CD14-positive monocyte (primary cell): ENCODE measurements at regions not wholly inside any gene's neighbourhood (a gene's known extent, or its start where the extent isn't known, plus 50 kb on each side); places are given as distances from the start of the nearest gene placed in this dataset.

ENCODE experiments used
- DNase-seq, 3 donors: peaks; one replicate each; pipeline ENCODE4 v3.0.0-alpha.2; 2011 to 2022
- H2AFZ ChIP-seq: 2 replicates; pipeline ENCODE4 v1.6.0; 2012; ENCODE audit warnings: mild to moderate bottlenecking, low read depth, low read length, inconsistent platforms; ENCODE audit not compliant: insufficient read depth, poor library complexity, severe bottlenecking
- H3K27ac ChIP-seq, 2 donors: 1 replicate in 1 of 2; 2 replicates in 1 of 2; pipeline ENCODE4 v1.5.1; 2012 to 2013; ENCODE audit warnings: low read length in 2 of 2, control low read depth in 1 of 2, inconsistent platforms in 1 of 2, low read depth in 1 of 2, mild to moderate bottlenecking in 1 of 2
- H3K27me3 ChIP-seq, 2 donors: one replicate each; pipeline versions ENCODE4 v1.6.0 to v1.6.1; 2011 to 2013; ENCODE audit warnings: low read length in 2 of 2; ENCODE audit not compliant: control insufficient read depth in 2 of 2, insufficient read depth in 2 of 2
- H3K36me3 ChIP-seq, 2 donors: replicated peaks in 1 of 2; 1 replicate in 1 of 2; 2 replicates in 1 of 2; pipeline versions ENCODE4 v1.5.1 to v1.6.1; 2012 to 2013; ENCODE audit warnings: low read length in 2 of 2, control low read depth in 1 of 2, inconsistent platforms in 1 of 2, mild to moderate bottlenecking in 1 of 2; ENCODE audit not compliant: insufficient read depth in 2 of 2, control insufficient read depth in 1 of 2
- H3K4me1 ChIP-seq, 2 donors: 1 replicate in 1 of 2; 2 replicates in 1 of 2; pipeline versions ENCODE4 v1.5.1 to v1.6.1; 2012 to 2013; ENCODE audit warnings: low read length in 2 of 2, control low read depth in 1 of 2, inconsistent platforms in 1 of 2, mild to moderate bottlenecking in 1 of 2, moderate library complexity in 1 of 2; ENCODE audit not compliant: insufficient read depth in 2 of 2, control insufficient read depth in 1 of 2
- H3K4me2 ChIP-seq: replicated peaks from 2 replicates; pipeline ENCODE3; 2012; ENCODE audit warnings: low read length, moderate library complexity, mild to moderate bottlenecking; ENCODE audit not compliant: poor library complexity, severe bottlenecking; ENCODE audit errors: extremely low read depth
- H3K4me3 ChIP-seq, 3 experiments: fragments of 200-600 bp in 1 of 3; sonication (generic) in 1 of 3; replicated peaks in 1 of 3; 1 replicate in 2 of 3; 2 replicates in 1 of 3; pipeline ENCODE4 v1.5.1; 2011 to 2013; ENCODE audit warnings: low read length in 3 of 3, mild to moderate bottlenecking in 3 of 3, control low read depth in 2 of 3, low read depth in 2 of 3, inconsistent platforms in 1 of 3, moderate library complexity in 1 of 3
- H3K79me2 ChIP-seq: 2 replicates; pipeline ENCODE4 v1.6.0; 2012; ENCODE audit warnings: mild to moderate bottlenecking, control low read depth, inconsistent platforms, low read length, moderate library complexity; ENCODE audit not compliant: insufficient read depth
- H3K9ac ChIP-seq: 2 replicates; pipeline ENCODE4 v1.6.0; 2017; ENCODE audit warnings: low read length, mild to moderate bottlenecking; ENCODE audit not compliant: insufficient read depth, poor library complexity, severe bottlenecking
- H3K9me3 ChIP-seq, 2 donors: replicated peaks in 1 of 2; 1 replicate in 1 of 2; 2 replicates in 1 of 2; pipeline versions ENCODE4 v1.5.1 to v1.6.1; 2012 to 2013; ENCODE audit warnings: low read length in 2 of 2, control low read depth in 1 of 2; ENCODE audit not compliant: control insufficient read depth in 1 of 2, insufficient read depth in 1 of 2
- H4K20me1 ChIP-seq: 2 replicates; pipeline ENCODE4 v1.6.0; 2012; ENCODE audit warnings: mild to moderate bottlenecking, low read length, control low read depth, moderate library complexity; ENCODE audit not compliant: insufficient read depth
- H3K27ac Mint-ChIP-seq, 7 donors: one replicate each; pipeline ENCODE4 v1.8.0; 2020; ENCODE audit warnings: mild to moderate bottlenecking in 7 of 7, mixed read lengths in 7 of 7, moderate library complexity in 6 of 7, inconsistent platforms in 2 of 7
- H3K27me3 Mint-ChIP-seq, 3 donors: one replicate each; pipeline ENCODE4 v1.8.0; 2021 to 2022; ENCODE audit warnings: low read depth in 3 of 3, mild to moderate bottlenecking in 3 of 3, mixed read lengths in 3 of 3, moderate library complexity in 3 of 3, inconsistent platforms in 1 of 3
- H3K36me3 Mint-ChIP-seq, 2 donors: one replicate each; pipeline ENCODE4 v1.8.0; 2020; ENCODE audit warnings: mixed read lengths in 2 of 2, inconsistent platforms in 1 of 2, mild to moderate bottlenecking in 1 of 2
- H3K4me1 Mint-ChIP-seq: one replicate; pipeline ENCODE4 v1.8.0; 2020; ENCODE audit warnings: mild to moderate bottlenecking, mixed read lengths
- H3K4me3 Mint-ChIP-seq, 2 donors: one replicate each; pipeline ENCODE4 v1.8.0; 2020; ENCODE audit warnings: mild to moderate bottlenecking in 2 of 2, mixed read lengths in 2 of 2, moderate library complexity in 1 of 2
- H3K9me3 Mint-ChIP-seq, 7 donors: one replicate each; pipeline ENCODE4 v1.8.0; 2020 to 2022; ENCODE audit warnings: mixed read lengths in 7 of 7, mild to moderate bottlenecking in 6 of 7, moderate library complexity in 6 of 7, inconsistent platforms in 2 of 7
- WGBS: methylation state at CpG from one replicate; pipeline ENCODE4 v1.1.5; 2013; ENCODE audit warnings: missing lambda C conversion rate; ENCODE audit not compliant: insufficient coverage; 5-methylcytosine and 5-hydroxymethylcytosine counted together
- intact Hi-C, 2 donors: fragments of 100-400 bp; cut with micrococcal nuclease; formaldehyde crosslinking; loops; one replicate each; pipeline versions ENCODE4 v1.15.0 to v1.15.1; 2023
- TF ChIP-seq, protein P1 (sequence below): fragments of 200-600 bp; IDR thresholded peaks from one replicate; pipeline ENCODE4 v1.8.0; 2022; ENCODE audit warnings: antibody characterized with exemption, mild to moderate bottlenecking

- no peaks in the 10 kb centered on the region for H3K9me3 ChIP-seq
- H4K20me1 ChIP-seq, result no peaks in the 10 kb centered on the region
- H3K9ac ChIP-seq, result no peak overlapping the region
- no peak overlapping the region for H3K4me2 ChIP-seq
- DNase-seq, result no peak
- intact Hi-C loops, result no loop called here
- H3K4me3 Mint-ChIP-seq, result no peak overlapping the region
- no peaks in the 10 kb centered on the region for H3K79me2 ChIP-seq
- WGBS, result 97% methylated on average over 11 of the region's 14 CpGs
- H3K4me1 Mint-ChIP-seq, result no peaks in the 10 kb centered on the region
- no peaks in the 10 kb centered on the region for H3K36me3 ChIP-seq
- H3K27me3 ChIP-seq, result no peaks in the 10 kb centered on the region
- no peaks in the 10 kb centered on the region for H3K9me3 Mint-ChIP-seq
- H3K27ac ChIP-seq, result no peak overlapping the region
- no peaks in the 10 kb centered on the region for H3K4me1 ChIP-seq
- no peaks in the 10 kb centered on the region for H3K36me3 Mint-ChIP-seq
- TF ChIP-seq, protein P1, sequence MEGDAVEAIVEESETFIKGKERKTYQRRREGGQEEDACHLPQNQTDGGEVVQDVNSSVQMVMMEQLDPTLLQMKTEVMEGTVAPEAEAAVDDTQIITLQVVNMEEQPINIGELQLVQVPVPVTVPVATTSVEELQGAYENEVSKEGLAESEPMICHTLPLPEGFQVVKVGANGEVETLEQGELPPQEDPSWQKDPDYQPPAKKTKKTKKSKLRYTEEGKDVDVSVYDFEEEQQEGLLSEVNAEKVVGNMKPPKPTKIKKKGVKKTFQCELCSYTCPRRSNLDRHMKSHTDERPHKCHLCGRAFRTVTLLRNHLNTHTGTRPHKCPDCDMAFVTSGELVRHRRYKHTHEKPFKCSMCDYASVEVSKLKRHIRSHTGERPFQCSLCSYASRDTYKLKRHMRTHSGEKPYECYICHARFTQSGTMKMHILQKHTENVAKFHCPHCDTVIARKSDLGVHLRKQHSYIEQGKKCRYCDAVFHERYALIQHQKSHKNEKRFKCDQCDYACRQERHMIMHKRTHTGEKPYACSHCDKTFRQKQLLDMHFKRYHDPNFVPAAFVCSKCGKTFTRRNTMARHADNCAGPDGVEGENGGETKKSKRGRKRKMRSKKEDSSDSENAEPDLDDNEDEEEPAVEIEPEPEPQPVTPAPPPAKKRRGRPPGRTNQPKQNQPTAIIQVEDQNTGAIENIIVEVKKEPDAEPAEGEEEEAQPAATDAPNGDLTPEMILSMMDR, result no peak
- H3K4me3 ChIP-seq, result no peak overlapping the region
- H3K27ac Mint-ChIP-seq, result no peak overlapping the region
- peaks cover 1 to 5% (median 2%) of the 10 kb centered on the region in 3 donors for H3K27me3 Mint-ChIP-seq
- no peak overlapping the region for H2AFZ ChIP-seq
These were observed 150.9 kb downstream of the URI1 start for GRCh38 chr19:30092721-30093569.

- no peaks in the 10 kb centered on the region for H3K27me3 ChIP-seq
- H3K9ac ChIP-seq, result no peak overlapping the region
- H3K4me1 ChIP-seq, result no peaks in the 10 kb centered on the region
- H3K36me3 ChIP-seq, result no peaks in the 10 kb centered on the region
- intact Hi-C loops, result no loop called here
- Mint-ChIP-seq H3K9me3 (no peaks in the 10 kb centered on the region), H3K27me3 (peaks cover 1 to 9% (median 2%) of the 10 kb centered on the region in 3 donors), H3K36me3 (no peaks in the 10 kb centered on the region), H3K4me3 (no peak overlapping the region), H3K27ac (no peak overlapping the region), H3K4me1 (no peaks in the 10 kb centered on the region)
- H2AFZ ChIP-seq, result no peak overlapping the region
- 97% methylated on average over 9 of the region's 9 CpGs for WGBS
- H4K20me1 ChIP-seq, result no peaks in the 10 kb centered on the region
- no peaks in the 10 kb centered on the region for H3K9me3 ChIP-seq
- no peak overlapping the region for H3K4me2 ChIP-seq
- no peak overlapping the region for H3K27ac ChIP-seq
- H3K79me2 ChIP-seq, result no peaks in the 10 kb centered on the region
- H3K4me3 ChIP-seq, result no peak overlapping the region
- DNase-seq, result no peak
- TF ChIP-seq, protein P1, result no peak
These were observed 152.1 kb downstream of the URI1 start for GRCh38 chr19:30093966-30094755.
